ENCODE measurements at regions not wholly inside any gene's neighbourhood (a gene's known extent, or its start where the extent isn't known, plus 50 kb on each side); places are given as distances from the start of the nearest gene placed in this dataset.

GRCh38 chr2:123015186-123015585, 1009.9 kb upstream of the CNTNAP5 start:
- DNase-seq = no peak
- no peaks in the 10 kb centered on the region for H3K27me3 Mint-ChIP-seq
- intact Hi-C loops (cut with micrococcal nuclease) = no loop called here
- ChIA-PET CTCF (no interaction called here), POLR2A (no interaction called here)
- H3K9me3 ChIP-seq (ENCODE audit: control extremely low read depth in 1 of 3, control insufficient read depth in 2 of 3, insufficient read depth in 1 of 3, low read length in 2 of 3) = no peaks in the 10 kb centered on the region
- H4K20me1 ChIP-seq (ENCODE audit: control insufficient read depth, insufficient read depth, low read length, poor library complexity, severe bottlenecking) = no peaks in the 10 kb centered on the region
- H3K4me1 ChIP-seq (ENCODE audit: control insufficient read depth in 2 of 2, insufficient read depth in 2 of 2, low read length in 2 of 2) = no peaks in the 10 kb centered on the region
- no peaks in the 10 kb centered on the region for H3K79me2 ChIP-seq (ENCODE audit: control insufficient read depth, insufficient read depth, low read length)
- no peak overlapping the region for H3K4me2 ChIP-seq (replicated peaks; ENCODE audit: low read depth, low read length, poor library complexity, severe bottlenecking)
- no peaks in the 10 kb centered on the region for H3K4me1 Mint-ChIP-seq
- TF ChIP-seq CTCF (IDR thresholded peaks at IDR 0.05) = no peak
- TF ChIP-seq EZH2 (IDR thresholded peaks at IDR 0.05; ENCODE audit: borderline replicate concordance, insufficient read depth, low read depth, low read length, poor library complexity, severe bottlenecking) = no peak
- WGBS (ENCODE audit: insufficient coverage) = no CpG with 5 or more reads among the region's 2 CpGs
- no peak for ATAC-seq (ENCODE audit: low read depth)
- H3K4me3 ChIP-seq (ENCODE audit: control extremely low read depth in 1 of 5, extremely low read depth in 1 of 5, insufficient read depth in 1 of 5, low read depth in 2 of 5, low read length in 4 of 5) = no peak overlapping the region
- H2AFZ ChIP-seq (ENCODE audit: insufficient read depth, low read depth, low read length, poor library complexity, severe bottlenecking) = no peak overlapping the region
- no peaks in the 10 kb centered on the region for H3K36me3 ChIP-seq (replicated peaks in 1 of 2; ENCODE audit: control extremely low read depth in 1 of 2, control insufficient read depth in 1 of 2, extremely low read depth in 1 of 2, insufficient read depth in 2 of 2, low read length in 1 of 2)
- no peak overlapping the region for H3K27ac Mint-ChIP-seq
- H3K4me3 Mint-ChIP-seq = no peak overlapping the region
- no peak overlapping the region for H3K27ac ChIP-seq (ENCODE audit: low read length in 2 of 2)
- peaks cover 6% of the 10 kb centered on the region for H3K9me3 Mint-ChIP-seq (ENCODE audit: insufficient read depth)
- no peaks in the 10 kb centered on the region for H3K27me3 ChIP-seq (replicated peaks in 1 of 4; ENCODE audit: control extremely low read depth in 1 of 4, control insufficient read depth in 3 of 4, insufficient read depth in 4 of 4, low read length in 3 of 4)
- H3K9ac ChIP-seq (ENCODE audit: low read length) = no peak overlapping the region

- no peaks in the 10 kb centered on the region for H3K36me3 ChIP-seq (replicated peaks in 1 of 2; ENCODE audit: control extremely low read depth in 1 of 2, control insufficient read depth in 1 of 2, extremely low read depth in 1 of 2, insufficient read depth in 2 of 2, low read length in 1 of 2)
- POLR2A ChIA-PET = no interaction called here
- no peaks in the 10 kb centered on the region for H3K4me1 ChIP-seq (ENCODE audit: control insufficient read depth in 2 of 2, insufficient read depth in 2 of 2, low read length in 2 of 2)
- ATAC-seq (ENCODE audit: low read depth) (no peak), DNase-seq (no peak)
- Mint-ChIP-seq H3K4me3 (no peak overlapping the region), H3K9me3 (ENCODE audit: insufficient read depth) (peaks cover 10% of the 10 kb centered on the region), H3K27me3 (no peaks in the 10 kb centered on the region), H3K27ac (no peak overlapping the region), H3K4me1 (no peaks in the 10 kb centered on the region)
- intact Hi-C loops (cut with micrococcal nuclease) = no loop called here
- no peak overlapping the region for H3K9ac ChIP-seq (ENCODE audit: low read length)
- no peak overlapping the region for H3K27ac ChIP-seq (ENCODE audit: low read length in 2 of 2)
- no peaks in the 10 kb centered on the region for H3K27me3 ChIP-seq (replicated peaks in 1 of 4; ENCODE audit: control extremely low read depth in 1 of 4, control insufficient read depth in 3 of 4, insufficient read depth in 4 of 4, low read length in 3 of 4)
- no peak overlapping the region for H3K4me3 ChIP-seq (ENCODE audit: control extremely low read depth in 1 of 5, extremely low read depth in 1 of 5, insufficient read depth in 1 of 5, low read depth in 2 of 5, low read length in 4 of 5)
- no peak overlapping the region for H3K4me2 ChIP-seq (replicated peaks; ENCODE audit: low read depth, low read length, poor library complexity, severe bottlenecking)
- H3K9me3 ChIP-seq (ENCODE audit: control extremely low read depth in 1 of 3, control insufficient read depth in 2 of 3, insufficient read depth in 1 of 3, low read length in 2 of 3) = peaks cover 0 to 9% (median 0%) of the 10 kb centered on the region in 3 donors
- CTCF ChIA-PET = no interaction called here
- H2AFZ ChIP-seq (ENCODE audit: insufficient read depth, low read depth, low read length, poor library complexity, severe bottlenecking) = no peak overlapping the region
- TF ChIP-seq CTCF (IDR thresholded peaks at IDR 0.05) (no peak), EZH2 (IDR thresholded peaks at IDR 0.05; ENCODE audit: borderline replicate concordance, insufficient read depth, low read depth, low read length, poor library complexity, severe bottlenecking) (no peak)
- WGBS (ENCODE audit: insufficient coverage) = 38% methylated on average over 1 of the region's 1 CpG
- H4K20me1 ChIP-seq (ENCODE audit: control insufficient read depth, insufficient read depth, low read length, poor library complexity, severe bottlenecking) = no peaks in the 10 kb centered on the region
- H3K79me2 ChIP-seq (ENCODE audit: control insufficient read depth, insufficient read depth, low read length) = no peaks in the 10 kb centered on the region
Measured at GRCh38 chr2:123035541-123035940, 989.5 kb upstream of the CNTNAP5 start.
